Vagina (tissue), 2 donors: ENCODE measurements at regions not wholly inside any gene's neighbourhood (a gene's known extent, or its start where the extent isn't known, plus 50 kb on each side); places are given as distances from the start of the nearest gene placed in this dataset.

ENCODE experiments used
- DNase-seq, 2 donors: peaks; one replicate each; pipeline ENCODE4 v3.0.0-alpha.2; 2017; ENCODE audit errors: extremely low spot score in 2 of 2
- H3K27ac ChIP-seq: fragments of 200-600 bp; sonication (generic); one replicate; pipeline ENCODE4 v1.5.1; 2019
- H3K27me3 ChIP-seq: fragments of 200-600 bp; sonication (generic); one replicate; pipeline ENCODE4 v1.5.1; 2019
- H3K36me3 ChIP-seq, 2 donors: fragments of 200-600 bp; sonication (generic); one replicate each; pipeline ENCODE4 v1.5.1; 2017 to 2019
- H3K4me1 ChIP-seq: fragments of 200-600 bp; sonication (generic); one replicate; pipeline ENCODE4 v1.5.1; 2019
- H3K4me3 ChIP-seq, 2 donors: fragments of 200-600 bp; sonication (generic); 1 replicate in 1 of 2; 2 replicates in 1 of 2; pipeline ENCODE4 v1.5.1; 2016 to 2019
- H3K9me3 ChIP-seq: fragments of 200-600 bp; sonication (generic); one replicate; pipeline ENCODE4 v1.5.1; 2019
- POLR2A ChIP-seq, 2 donors: fragments of 450-650 bp; IDR thresholded peaks; one replicate each; pipeline ENCODE4 v1.6.1; 2017; ENCODE audit warnings: antibody characterized with exemption in 2 of 2, mild to moderate bottlenecking in 2 of 2, moderate library complexity in 2 of 2
- POLR2AphosphoS5 ChIP-seq, 2 donors: sonication (generic); formaldehyde crosslinking; IDR thresholded peaks; one replicate each; pipeline ENCODE4 v1.9.0; 2017; ENCODE audit warnings: antibody characterized with exemption in 2 of 2, mild to moderate bottlenecking in 2 of 2, low read depth in 1 of 2; ENCODE audit not compliant: insufficient read depth in 1 of 2
- intact Hi-C: fragments of 100-400 bp; cut with DNase I; formaldehyde crosslinking; loops from one replicate; pipeline ENCODE4 v1.15.1; 2023
- TF ChIP-seq, protein P1 (sequence below), 3 experiments: fragments of 450-650 bp in 2 of 3; fragments of 200-600 bp in 1 of 3; sonication (generic) in 1 of 3; IDR thresholded peaks; one replicate each; pipeline ENCODE4 v1.5.1; 2017 to 2019; ENCODE audit warnings: antibody characterized with exemption in 3 of 3, mild to moderate bottlenecking in 2 of 3, moderate library complexity in 2 of 3

DNA sequence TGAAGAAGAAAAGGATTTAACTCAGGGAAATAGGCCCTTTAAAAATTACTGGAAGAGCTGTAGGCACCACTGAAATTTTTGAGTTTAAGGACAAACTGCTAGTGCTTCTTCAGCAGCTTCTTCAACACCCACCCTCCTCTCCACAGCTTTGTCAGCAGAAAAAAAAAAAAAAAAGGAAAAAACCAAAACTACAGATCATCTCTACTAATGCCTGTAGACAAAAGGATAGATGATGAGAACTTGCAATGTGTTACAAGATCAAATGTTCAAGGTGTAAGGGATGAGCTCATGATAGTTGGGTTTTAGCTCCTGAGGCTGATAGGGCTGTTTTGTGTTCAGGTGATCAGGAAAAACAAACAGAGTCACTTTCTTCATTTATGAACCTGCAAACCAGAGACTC, 55.2 kb upstream of the PREP start:
- Histone ChIP-seq H3K4me1 (no peaks in the 10 kb centered on the region), H3K9me3 (peaks cover 8% of the 10 kb centered on the region), H3K27me3 (no peaks in the 10 kb centered on the region), H3K27ac (no peak overlapping the region), H3K36me3 (no peaks in the 10 kb centered on the region), H3K4me3 (no peak overlapping the region)
- intact Hi-C loops = no loop called here
- TF ChIP-seq, protein P1, sequence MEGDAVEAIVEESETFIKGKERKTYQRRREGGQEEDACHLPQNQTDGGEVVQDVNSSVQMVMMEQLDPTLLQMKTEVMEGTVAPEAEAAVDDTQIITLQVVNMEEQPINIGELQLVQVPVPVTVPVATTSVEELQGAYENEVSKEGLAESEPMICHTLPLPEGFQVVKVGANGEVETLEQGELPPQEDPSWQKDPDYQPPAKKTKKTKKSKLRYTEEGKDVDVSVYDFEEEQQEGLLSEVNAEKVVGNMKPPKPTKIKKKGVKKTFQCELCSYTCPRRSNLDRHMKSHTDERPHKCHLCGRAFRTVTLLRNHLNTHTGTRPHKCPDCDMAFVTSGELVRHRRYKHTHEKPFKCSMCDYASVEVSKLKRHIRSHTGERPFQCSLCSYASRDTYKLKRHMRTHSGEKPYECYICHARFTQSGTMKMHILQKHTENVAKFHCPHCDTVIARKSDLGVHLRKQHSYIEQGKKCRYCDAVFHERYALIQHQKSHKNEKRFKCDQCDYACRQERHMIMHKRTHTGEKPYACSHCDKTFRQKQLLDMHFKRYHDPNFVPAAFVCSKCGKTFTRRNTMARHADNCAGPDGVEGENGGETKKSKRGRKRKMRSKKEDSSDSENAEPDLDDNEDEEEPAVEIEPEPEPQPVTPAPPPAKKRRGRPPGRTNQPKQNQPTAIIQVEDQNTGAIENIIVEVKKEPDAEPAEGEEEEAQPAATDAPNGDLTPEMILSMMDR (IDR thresholded peaks at IDR 0.05) = no peak
- TF ChIP-seq POLR2A (IDR thresholded peaks at IDR 0.05) = no peak
- no peak for DNase-seq

DNA sequence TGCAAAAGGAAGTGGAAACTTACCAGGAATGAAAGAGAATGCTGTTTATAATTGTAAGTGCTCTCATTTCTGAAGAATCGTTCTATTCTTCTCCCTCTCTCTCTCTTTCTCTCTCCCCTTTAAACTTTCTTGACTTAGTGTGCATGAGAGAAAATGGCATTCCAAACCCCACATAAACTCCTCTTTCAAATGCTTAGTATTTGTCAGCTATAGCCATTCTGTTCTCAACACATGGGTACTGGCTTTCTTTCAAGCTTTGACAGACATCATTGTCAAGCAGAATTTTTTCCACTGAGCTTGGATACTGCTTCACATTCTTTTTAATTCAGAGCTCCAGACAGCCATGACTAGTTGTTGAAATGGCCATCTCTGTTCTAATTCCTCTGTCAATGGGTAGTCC, 51.1 kb upstream of the PREP start:
- Histone ChIP-seq H3K36me3 (no peaks in the 10 kb centered on the region), H3K4me1 (no peaks in the 10 kb centered on the region), H3K9me3 (no peaks in the 10 kb centered on the region), H3K27me3 (no peaks in the 10 kb centered on the region), H3K27ac (no peak overlapping the region), H3K4me3 (no peak overlapping the region)
- no peak for DNase-seq
- intact Hi-C loops = no loop called here
- TF ChIP-seq POLR2A (IDR thresholded peaks at IDR 0.05) (no peak), POLR2AphosphoS5 (IDR thresholded peaks at IDR 0.05; ENCODE audit: insufficient read depth in 1 of 2, low read depth in 1 of 2) (no peak)
- TF ChIP-seq, protein P1 (IDR thresholded peaks at IDR 0.05) = no peak

DNA sequence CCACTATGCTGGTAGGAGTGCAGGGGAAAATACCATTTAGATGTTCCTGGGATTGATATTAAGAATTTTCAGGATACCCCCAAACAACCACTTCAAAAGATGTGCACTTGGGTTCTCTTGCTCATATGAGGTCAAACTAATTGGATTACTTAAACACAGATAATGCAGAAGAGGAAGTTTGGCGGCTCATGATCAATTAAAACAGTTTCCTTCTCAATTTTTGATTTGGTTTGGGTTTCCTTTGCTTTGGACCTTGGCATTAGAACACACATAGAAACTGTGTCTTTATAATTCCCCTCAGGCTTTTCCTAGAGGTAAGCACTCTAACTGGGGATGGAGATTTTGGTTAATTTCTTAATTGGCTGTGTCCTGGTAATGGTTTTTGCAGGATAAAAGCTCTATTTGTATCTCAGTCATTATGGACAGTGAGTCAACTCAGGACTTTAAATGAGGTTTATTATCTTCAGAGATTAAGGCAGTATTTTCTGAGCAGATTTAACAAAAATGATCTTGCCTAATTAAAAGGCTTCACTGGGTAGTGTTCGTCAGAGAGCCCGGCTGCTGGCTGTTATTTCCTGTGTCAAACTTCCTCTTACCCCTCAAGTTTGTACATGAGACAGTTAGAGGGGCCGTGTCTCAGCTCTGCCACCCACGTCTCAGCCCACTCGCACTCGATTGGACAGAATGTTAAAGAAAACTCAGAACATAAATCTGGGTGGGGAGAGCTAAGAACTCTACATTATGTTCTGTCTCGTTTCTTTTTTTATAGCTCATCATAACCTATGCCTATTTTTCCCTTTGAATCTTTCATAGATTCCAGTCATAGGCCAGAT, 50.3 kb upstream of the PREP start:
- H3K27ac ChIP-seq = no peak overlapping the region
- intact Hi-C loops = no loop called here
- H3K4me1 ChIP-seq = no peaks in the 10 kb centered on the region
- H3K4me3 ChIP-seq = no peak overlapping the region
- no peaks in the 10 kb centered on the region for H3K36me3 ChIP-seq
- TF ChIP-seq POLR2A (IDR thresholded peaks at IDR 0.05) (peak in 1 of 2 donors; percentile 33), POLR2AphosphoS5 (IDR thresholded peaks at IDR 0.05; ENCODE audit: insufficient read depth in 1 of 2, low read depth in 1 of 2) (no peak)
- TF ChIP-seq, protein P1 (IDR thresholded peaks at IDR 0.05) = no peak
- H3K9me3 ChIP-seq = no peaks in the 10 kb centered on the region
- no peaks in the 10 kb centered on the region for H3K27me3 ChIP-seq
- no peak for DNase-seq
